A673 (cell line): ENCODE measurements at regions not wholly inside any gene's neighbourhood (a gene's known extent, or its start where the extent isn't known, plus 50 kb on each side); places are given as distances from the start of the nearest gene placed in this dataset.

Experiments used
- CTCF ChIP-seq: fragments of 300-800, 200-600 bp; sonication (generic); conservative IDR thresholded peaks from 2 replicates; pipeline ENCODE4 v1.5.1; 2017; ENCODE audit warnings: low read depth, mild to moderate bottlenecking, antibody characterized with exemption, low read length, moderate library complexity, mixed read lengths
- EZH2 ChIP-seq: fragments of 200-600 bp; sonication (generic); IDR thresholded peaks from 2 replicates; pipeline ENCODE4 v1.6.1; 2017; ENCODE audit warnings: borderline replicate concordance, low read depth, mild to moderate bottlenecking, mixed read lengths, antibody characterized with exemption, low read length; ENCODE audit not compliant: poor library complexity, severe bottlenecking

GRCh38 chr20:11366660-11367059 is 551.0 kb upstream of the BTBD3 start:
- TF ChIP-seq CTCF, result no peak
- no peak for TF ChIP-seq EZH2
